H4 (cell line): ENCODE measurements at regions not wholly inside any gene's neighbourhood (a gene's known extent, or its start where the extent isn't known, plus 50 kb on each side); places are given as distances from the start of the nearest gene placed in this dataset.

Experiments used
- DNase-seq: peaks from one replicate; pipeline ENCODE4 v3.0.0-alpha.2; 2015; ENCODE audit warnings: low spot score

DNA sequence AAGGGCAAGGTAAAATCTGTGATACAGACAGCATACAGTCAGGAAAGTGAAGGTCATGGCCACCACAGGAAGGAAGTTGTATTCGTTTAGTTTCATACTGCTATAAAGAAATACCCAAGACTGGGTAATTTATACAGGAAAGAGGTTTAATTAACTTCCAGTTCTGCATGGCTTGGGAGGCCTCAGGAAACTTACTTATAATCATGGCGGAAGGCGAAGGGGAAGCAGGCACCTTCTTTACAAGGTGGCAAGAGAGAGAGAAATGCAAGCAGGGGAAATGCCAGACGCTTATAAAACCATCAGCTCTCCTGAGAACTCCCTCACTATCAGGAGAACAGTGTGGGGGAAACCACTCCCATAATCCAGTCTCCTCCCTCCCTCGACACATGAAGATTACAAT, 353.7 kb upstream of the SEMA6D start:
- no peak for DNase-seq

GRCh38 chr15:47364230-47365141, 352.8 kb upstream of the SEMA6D start:
- no peak for DNase-seq

- no peak for DNase-seq
Measured at GRCh38 chr15:47366884-47367283, 350.4 kb upstream of the SEMA6D start.

- no peak for DNase-seq
Measured at GRCh38 chr15:47367726-47368390, 349.4 kb upstream of the SEMA6D start.

DNA sequence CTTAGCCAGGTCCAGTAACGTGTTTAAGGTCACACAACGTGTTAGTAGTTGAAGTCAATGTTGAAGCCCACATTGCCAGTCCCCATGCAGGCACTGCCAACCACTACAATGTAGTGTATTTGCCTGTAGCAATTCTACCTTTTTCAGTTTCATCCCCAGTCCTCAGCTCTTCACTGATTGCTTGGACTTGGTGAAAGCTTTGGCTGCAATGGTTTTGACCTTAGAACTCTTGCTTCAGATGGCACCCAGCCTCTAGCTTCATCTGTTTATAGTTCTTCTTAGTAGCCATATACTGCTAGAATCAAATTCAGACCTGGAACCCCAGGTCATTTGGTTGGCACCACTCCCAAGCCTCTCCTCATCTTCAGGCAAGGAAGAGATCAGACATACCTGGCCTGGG, 345.4 kb upstream of the SEMA6D start:
- DNase-seq, result no peak

- peak; percentile 16 for DNase-seq
Measured at GRCh38 chr15:47374222-47374621, 343.1 kb upstream of the SEMA6D start.

- no peak for DNase-seq
Measured at GRCh38 chr15:47376190-47376589, 341.1 kb upstream of the SEMA6D start.

- no peak for DNase-seq
Measured at GRCh38 chr15:47377465-47377864, 339.8 kb upstream of the SEMA6D start.

DNA sequence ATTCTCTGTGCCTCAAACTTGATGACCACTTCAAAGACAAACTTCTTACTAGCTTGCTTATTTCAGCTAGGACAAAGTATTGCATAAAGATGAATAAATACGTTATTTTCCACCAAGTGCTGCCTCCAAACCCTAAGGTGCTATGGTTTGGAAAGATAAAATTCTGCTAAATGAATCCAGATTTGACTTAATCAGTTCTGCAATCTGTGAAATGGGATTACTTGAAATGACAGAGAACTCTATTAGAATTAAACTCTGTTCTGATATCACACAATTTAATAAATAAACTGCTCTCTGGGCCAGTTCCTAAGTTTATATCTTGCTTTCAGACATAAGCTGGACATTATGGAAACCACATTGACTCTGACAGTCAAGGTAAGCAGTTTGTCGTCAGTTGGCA, 338.8 kb upstream of the SEMA6D start:
- DNase-seq, result no peak

GRCh38 chr15:47383102-47383501, 334.2 kb upstream of the SEMA6D start:
- no peak for DNase-seq

DNA sequence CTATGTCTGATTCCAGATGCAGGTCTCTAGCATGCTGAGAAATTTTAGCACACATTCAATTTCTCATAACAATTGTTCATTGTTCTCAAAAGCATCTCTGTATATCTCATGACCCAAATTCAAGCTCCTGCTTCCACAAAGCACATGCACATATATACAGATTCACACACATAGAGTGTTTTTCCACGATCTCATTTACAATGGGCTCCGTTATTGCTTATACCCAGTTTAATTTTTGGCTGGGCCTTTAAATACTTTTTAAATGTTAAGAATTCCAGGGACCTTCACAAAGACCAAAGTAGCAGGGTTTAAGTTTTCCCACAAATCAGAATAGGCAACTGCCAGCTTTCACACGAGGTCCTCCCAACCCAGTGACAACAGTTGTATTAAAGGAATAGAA, 333.5 kb upstream of the SEMA6D start:
- no peak for DNase-seq

GRCh38 chr15:47384341-47384740, 333.0 kb upstream of the SEMA6D start:
- DNase-seq, result peak; percentile 84

DNA sequence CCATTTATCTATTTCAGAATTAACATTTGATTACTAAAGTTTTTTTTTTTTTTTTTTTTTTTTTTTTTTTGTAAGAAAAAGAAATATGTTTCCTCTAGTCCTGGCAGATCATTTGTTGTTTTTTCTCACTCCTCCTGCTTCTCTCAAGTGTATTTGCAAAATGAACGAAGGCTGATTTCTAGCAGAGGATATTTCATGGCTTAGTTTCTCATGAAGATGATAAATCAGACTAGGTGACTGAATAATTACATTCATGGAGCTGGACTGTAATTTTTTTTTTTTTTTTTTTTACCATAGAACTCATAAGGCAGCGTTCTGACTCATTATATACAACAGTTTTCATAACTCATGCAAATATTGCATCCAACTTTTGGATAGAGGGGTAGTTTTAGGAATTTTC, 332.5 kb upstream of the SEMA6D start:
- no peak for DNase-seq

- DNase-seq, result no peak
Measured at GRCh38 chr15:47386459-47386858, 330.8 kb upstream of the SEMA6D start.

- DNase-seq, result no peak
Measured at GRCh38 chr15:47388299-47388698, 329.0 kb upstream of the SEMA6D start.

GRCh38 chr15:47390208-47390765, 327.0 kb upstream of the SEMA6D start:
- no peak for DNase-seq

DNA sequence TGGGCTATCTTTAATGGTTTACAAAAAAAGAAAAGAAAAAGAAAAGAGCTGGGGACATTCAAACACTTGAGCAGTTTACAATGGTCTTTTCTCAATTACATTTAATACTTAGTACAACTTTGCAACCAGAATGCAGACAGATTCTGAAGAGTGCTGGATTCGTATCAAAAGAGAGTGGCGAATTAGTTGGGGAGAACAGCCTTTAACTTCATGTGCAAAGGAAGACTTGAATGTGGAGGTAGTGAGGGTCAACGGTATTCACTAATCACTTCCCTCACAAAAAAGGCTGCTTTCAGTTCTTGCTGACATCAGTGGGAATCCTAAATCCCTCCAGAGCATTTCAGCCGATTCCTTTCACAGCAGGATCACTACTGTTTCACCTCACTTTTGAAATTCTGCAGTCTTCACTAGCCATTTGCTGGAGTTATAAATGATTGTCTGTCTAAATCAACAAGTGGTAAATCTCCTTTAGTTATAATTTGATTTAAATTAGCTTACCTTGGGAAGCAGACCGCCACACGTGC, 323.0 kb upstream of the SEMA6D start:
- no peak for DNase-seq

DNA sequence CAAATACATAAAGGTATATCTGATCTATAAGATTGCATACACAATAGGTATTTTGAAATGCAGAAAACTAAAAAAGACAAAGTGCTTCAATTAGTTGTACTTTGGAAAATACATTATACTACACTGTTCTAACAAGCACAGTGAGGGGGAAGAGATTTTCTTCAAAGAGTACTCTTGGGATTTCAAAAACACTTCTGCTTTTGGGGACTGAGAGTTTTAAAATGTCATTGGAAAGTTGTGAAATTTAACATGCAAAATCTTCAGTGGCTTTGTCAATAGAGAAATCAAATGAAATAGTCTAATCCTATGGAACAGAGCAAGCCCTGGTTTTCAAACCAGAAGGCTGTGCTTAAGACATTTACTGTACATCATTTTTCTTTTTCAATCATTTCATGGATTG, 322.2 kb upstream of the SEMA6D start:
- DNase-seq, result no peak

DNA sequence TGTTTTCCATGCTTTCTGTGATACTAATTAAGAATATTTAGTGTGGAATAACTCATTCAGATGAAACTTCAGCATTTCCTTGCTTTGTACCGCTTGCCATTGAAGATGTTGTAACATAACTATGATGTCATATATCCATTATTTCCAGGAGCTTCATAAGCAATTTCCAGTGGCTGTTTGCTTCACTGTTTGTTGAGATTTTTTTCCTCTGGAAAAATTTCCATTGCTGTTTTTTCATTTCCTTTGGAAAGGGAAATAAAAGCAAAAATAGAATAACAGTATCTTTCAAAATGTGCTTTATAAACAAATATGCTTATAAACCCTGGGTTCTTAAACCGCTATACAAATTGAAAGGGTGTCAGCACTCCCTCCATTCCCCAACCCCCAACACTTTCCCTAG, 319.6 kb upstream of the SEMA6D start:
- no peak for DNase-seq

- DNase-seq, result no peak
Measured at GRCh38 chr15:47398132-47398531, 319.2 kb upstream of the SEMA6D start.

DNA sequence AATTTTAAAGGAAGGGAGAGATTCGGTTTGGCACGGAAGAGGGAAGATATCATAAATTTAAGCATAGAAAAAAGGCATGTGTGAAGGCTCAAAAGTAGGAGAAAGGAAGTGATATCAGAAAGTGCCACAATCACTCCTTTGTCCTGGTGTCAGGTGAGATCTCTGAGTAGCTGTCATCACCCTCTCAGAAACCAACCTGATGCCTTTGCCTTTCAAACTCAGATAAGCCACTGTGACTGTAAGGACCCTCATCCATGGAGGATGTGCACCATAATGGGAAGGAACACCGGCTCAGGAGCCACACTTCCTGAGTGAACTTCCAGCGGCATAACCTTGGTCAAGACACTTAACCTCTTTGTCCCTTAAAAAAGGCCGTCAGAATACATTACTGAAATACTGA, 318.7 kb upstream of the SEMA6D start:
- no peak for DNase-seq

- no peak for DNase-seq
Measured at GRCh38 chr15:47399100-47399499, 318.2 kb upstream of the SEMA6D start.

- no peak for DNase-seq
Measured at GRCh38 chr15:47400603-47401002, 316.7 kb upstream of the SEMA6D start.
